SK-N-SH (cell line): ENCODE measurements at regions not wholly inside any gene's neighbourhood (a gene's known extent, or its start where the extent isn't known, plus 50 kb on each side); places are given as distances from the start of the nearest gene placed in this dataset.

Experiments
- CHD2 ChIP-seq: fragments of 150-350 bp; IDR thresholded peaks from 2 replicates; pipeline ENCODE4 v1.6.1; 2018; ENCODE audit warnings: low read length; ENCODE audit not compliant: partially characterized antibody
- GATA2 ChIP-seq: sonication (generic); formaldehyde crosslinking; IDR thresholded peaks from 2 replicates; pipeline ENCODE4 v1.5.0; 2020; ENCODE audit warnings: mild to moderate bottlenecking, missing genetic modification reagents
- JUND ChIP-seq: IDR thresholded peaks from 2 replicates; pipeline ENCODE4 v1.4.0; 2012
- MXI1 ChIP-seq: IDR thresholded peaks from 2 replicates; pipeline ENCODE4 v1.6.1; 2012; ENCODE audit warnings: mild to moderate bottlenecking, low read depth, low read length, improper control_type of control experiment
- POLR2AphosphoS5 ChIP-seq: IDR thresholded peaks from 2 replicates; pipeline ENCODE4 v1.6.1; 2012; ENCODE audit warnings: low read depth, low read length
- RXRA ChIP-seq: IDR thresholded peaks from 2 replicates; pipeline ENCODE4 v1.4.0; 2012; ENCODE audit warnings: low read depth, mild to moderate bottlenecking, borderline replicate concordance
- TF ChIP-seq, protein P1 (sequence below): fragments of 200-600 bp; sonication (generic); IDR thresholded peaks from 2 replicates; pipeline ENCODE4 v1.6.1; 2017; ENCODE audit warnings: antibody characterized with exemption, mild to moderate bottlenecking, moderate library complexity
- TF ChIP-seq, protein P2 (sequence below): IDR thresholded peaks from 2 replicates; pipeline ENCODE4 v1.4.0; 2012; ENCODE audit warnings: low read depth

DNA sequence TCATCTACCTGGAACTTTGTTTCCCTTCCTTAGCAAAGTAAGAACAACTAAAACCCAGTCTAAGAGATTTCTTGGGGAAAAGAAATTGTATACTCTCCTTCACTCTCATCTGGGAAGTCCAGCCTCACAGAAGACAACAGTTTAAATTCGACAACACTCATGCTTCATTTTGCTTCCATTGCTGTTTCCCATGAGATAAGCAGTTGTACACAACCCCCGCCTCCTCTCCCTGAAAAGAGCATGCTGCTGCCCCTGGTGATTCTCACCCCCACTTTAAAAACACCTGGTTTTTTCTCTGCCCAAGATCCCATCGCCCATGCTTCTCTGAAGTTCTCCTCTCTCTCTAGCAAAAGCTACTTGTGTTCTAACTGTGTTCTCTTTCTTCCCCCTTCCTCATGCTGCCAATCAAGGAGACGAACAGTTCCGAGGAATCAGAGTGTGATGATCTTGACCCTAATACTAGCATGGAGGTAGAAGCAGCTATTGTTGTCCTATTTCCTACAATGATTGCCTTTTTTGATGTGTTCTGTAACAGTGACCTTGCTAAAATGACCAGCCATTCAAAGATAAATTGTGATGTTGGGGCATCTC, 51.1 kb upstream of the UMPS start:
- TF ChIP-seq MXI1 = no peak
- TF ChIP-seq, protein P1, sequence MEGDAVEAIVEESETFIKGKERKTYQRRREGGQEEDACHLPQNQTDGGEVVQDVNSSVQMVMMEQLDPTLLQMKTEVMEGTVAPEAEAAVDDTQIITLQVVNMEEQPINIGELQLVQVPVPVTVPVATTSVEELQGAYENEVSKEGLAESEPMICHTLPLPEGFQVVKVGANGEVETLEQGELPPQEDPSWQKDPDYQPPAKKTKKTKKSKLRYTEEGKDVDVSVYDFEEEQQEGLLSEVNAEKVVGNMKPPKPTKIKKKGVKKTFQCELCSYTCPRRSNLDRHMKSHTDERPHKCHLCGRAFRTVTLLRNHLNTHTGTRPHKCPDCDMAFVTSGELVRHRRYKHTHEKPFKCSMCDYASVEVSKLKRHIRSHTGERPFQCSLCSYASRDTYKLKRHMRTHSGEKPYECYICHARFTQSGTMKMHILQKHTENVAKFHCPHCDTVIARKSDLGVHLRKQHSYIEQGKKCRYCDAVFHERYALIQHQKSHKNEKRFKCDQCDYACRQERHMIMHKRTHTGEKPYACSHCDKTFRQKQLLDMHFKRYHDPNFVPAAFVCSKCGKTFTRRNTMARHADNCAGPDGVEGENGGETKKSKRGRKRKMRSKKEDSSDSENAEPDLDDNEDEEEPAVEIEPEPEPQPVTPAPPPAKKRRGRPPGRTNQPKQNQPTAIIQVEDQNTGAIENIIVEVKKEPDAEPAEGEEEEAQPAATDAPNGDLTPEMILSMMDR = no peak
- TF ChIP-seq RXRA = no peak
- TF ChIP-seq GATA2 (CRISPR knock-in tag) = no peak
- no peak for TF ChIP-seq POLR2AphosphoS5
- no peak for TF ChIP-seq CHD2
- no peak for TF ChIP-seq JUND
- TF ChIP-seq, protein P2, sequence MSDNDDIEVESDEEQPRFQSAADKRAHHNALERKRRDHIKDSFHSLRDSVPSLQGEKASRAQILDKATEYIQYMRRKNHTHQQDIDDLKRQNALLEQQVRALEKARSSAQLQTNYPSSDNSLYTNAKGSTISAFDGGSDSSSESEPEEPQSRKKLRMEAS = no peak
